HG03460 (cell line): ENCODE measurements at regions not wholly inside any gene's neighbourhood (a gene's known extent, or its start where the extent isn't known, plus 50 kb on each side); places are given as distances from the start of the nearest gene placed in this dataset.
"Not testable (repeated sequence)": the region's sequence is repeated elsewhere in the genome, so short reads cannot be mapped to it uniquely, and the experiment has no call there.

Experiments used
- ATAC-seq: cut with Tn5 transposase; IDR thresholded peaks from one replicate; pipeline ENCODE4 v1.9.1; 2021; ENCODE audit not compliant: unreplicated experiment

DNA sequence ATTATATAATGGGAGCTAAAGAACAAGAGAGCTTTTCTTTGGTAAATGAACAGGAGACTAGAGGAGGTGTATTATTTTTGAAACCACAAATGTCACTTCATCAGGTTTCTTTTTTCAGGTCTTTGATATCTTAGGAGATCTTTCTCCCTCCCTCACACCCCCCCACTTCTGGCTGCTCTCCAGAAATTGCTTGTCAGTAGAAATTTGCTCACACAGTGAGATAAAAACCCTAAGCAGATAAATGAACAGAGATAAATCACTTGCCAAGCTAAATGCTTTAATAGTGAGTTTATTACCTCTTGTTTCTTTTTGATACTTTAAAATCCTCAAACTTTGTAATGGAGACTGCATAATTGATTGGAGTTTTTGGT, 421.2 kb upstream of the TENM3 start:
- ATAC-seq, result no peak

DNA sequence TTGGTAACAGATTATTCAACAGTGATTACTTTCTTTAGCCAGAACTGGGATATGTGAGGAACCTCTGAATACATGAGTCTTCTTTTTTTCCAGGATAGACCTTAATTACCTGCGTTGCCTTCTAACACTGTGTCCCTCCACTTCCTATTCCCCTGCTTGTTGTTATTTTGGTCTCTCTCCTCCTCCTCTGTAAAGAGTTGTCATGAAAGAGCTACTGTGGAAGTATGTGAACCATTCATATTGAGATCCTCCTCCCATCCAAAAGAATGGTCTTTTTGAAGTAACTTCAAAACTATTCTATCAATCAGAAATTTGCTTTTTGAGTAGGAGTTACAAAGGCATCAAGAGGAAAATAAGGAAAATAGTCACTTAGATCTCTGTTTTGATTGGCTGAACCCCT, 420.0 kb upstream of the TENM3 start:
- no peak for ATAC-seq

DNA sequence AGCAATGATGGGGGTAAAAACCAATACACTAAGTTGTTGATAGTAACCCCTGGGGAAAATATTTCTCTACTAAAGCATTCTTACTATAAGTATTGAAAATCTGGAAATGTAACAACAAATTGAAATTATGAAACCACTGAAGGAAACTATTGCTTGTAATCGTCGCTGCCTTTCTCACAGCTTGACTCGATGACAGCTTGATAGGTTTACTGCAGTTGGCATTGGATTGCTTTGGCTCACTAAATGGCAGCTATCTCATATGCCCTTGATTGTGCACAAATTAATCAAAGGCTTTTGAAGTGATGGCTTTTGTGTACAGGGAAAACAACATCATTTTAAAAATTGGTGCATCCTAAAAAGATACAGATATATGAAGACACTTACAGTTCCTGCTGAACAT, 419.6 kb upstream of the TENM3 start:
- no peak for ATAC-seq

DNA sequence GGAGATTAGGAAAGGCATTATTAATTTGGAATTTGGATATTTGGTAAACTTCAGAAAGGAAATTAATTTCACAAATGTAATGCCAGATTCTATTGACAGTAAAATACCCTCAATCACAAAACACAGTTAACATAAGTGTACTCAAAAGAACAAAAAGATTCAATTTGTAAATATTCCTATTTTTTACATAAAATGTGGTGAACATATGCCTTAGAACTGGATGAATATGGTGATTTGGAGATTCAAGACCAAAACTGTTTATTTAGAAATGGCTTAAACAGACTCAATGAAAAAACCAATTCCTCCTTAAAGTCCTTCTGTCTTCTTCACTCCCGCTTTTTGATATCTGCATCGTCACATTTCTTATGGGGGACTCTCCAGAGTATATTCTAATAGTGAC, 417.6 kb upstream of the TENM3 start:
- ATAC-seq, result no peak

DNA sequence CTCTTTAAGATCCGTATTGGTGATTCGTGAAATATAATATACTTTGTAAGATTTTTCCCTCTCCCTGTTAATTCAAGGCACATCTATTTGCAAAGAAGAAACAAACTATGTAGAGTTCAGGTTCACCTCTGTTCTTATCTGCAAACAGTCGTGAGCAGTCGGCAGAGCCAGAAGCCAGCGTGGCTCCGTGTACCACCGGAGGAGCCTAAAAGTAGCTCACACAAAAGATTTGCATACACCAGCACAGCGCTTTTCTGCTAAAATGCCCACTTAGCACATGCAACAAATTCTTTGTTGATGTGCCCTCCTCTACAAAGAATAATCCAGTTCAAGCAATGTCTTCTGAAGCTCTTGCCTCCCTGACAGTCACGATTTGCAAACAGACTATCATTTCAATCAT, 416.0 kb upstream of the TENM3 start:
- no peak for ATAC-seq

DNA sequence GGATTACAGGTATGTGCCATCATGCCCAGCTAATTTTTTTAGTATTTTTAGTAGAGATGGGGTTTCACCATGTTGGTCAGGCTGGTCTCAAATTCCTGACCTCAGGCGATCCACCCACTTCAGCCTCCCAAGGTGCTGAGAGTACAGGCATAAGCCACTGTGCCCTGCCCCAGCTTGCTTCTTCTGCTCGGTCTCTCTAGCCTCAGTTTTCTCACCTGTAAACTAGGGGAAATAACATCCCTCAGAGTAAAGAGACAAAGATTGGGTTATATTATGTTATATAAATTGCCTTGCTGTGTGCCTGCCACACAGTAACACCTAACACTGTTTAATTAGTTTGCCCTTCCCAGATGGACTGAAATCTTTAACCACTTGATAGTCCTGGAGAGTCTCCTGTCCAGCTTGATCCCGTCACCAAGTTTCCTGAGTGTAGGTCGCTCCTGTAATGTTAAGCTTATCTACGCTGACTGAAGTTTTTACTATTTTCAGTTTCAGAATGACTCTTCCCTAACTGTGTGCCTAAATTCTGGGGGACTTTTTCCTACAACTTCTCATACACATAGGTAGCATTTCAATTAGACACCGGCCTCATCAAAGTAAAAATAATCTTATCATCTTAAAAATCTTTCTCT, 412.7 kb upstream of the TENM3 start:
- ATAC-seq, result peak; percentile 63

DNA sequence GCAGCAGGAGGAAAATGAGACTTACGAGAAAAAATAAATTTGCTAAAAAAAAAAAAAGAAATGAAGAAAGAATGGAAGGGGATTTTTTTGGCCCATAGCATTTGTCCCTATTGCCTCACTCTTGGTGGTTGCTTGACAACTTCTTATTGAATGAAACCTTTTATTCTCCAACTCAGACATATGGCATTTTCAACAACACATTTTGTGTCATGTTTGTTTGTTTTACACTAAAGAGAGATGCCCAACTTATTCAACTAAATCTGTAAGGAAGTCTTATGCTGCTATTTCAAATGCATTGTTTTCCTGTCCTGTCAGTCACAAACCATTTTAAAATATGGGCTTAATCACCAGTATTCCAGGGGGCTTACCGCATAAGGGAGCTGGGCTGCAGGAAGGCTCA, 409.1 kb upstream of the TENM3 start:
- ATAC-seq, result no peak

DNA sequence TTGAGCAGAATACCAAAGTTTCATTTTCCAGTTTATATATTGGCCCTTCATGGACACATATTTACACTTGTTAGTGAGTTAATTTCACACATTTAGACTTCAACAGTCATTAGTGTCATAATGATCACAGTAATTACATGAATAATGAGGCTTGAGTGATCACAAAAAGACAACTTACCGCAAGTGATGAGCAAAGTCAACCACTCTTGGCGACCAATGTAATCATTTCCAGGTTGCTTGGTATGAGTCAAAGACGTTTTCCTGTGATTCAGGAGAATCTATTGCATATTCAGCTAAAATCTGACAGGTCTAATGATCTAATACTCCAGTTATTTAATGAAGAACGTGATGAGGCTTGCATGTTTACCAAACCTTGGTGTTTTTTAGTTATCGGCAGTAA, 407.9 kb upstream of the TENM3 start:
- ATAC-seq, result no peak

DNA sequence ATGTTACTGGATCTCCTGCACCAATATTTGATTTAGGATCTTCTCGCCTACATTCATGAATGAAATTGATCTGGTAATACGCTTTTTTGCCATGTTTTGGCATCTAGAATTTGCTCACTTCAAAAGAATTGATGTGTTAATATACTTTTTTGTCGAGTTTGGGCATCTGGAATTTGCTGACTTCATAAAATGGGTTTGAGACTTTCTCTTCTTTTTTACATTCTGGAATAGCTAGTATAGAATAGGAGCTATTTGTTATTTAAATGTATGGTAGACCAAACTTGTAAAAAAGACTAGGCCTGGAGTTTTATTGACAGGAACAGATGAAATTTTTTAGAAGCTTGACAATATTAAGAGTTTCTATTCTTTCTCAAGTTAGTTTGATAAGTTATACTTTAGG, 404.9 kb upstream of the TENM3 start:
- ATAC-seq, result no peak

DNA sequence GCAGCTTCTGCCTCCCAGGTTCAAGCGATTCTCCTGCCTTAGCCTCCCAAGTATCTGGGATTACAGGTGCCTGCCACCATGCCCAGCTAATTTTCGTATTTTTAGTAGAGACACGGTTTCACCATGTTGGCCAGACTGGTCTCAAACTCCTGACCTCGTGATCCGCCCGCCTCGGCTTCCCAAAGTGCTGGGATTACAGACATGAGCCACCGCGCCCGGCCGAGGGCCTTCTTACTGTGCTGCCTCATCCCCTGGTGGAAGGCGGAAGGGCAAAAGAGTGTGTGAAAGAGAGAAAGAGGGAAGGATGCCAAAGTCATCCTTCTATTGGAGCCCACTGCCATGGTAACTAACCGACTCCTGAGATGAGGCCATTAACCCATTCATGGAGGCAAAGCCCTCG, 399.4 kb upstream of the TENM3 start:
- ATAC-seq, result not testable (repeated sequence)

DNA sequence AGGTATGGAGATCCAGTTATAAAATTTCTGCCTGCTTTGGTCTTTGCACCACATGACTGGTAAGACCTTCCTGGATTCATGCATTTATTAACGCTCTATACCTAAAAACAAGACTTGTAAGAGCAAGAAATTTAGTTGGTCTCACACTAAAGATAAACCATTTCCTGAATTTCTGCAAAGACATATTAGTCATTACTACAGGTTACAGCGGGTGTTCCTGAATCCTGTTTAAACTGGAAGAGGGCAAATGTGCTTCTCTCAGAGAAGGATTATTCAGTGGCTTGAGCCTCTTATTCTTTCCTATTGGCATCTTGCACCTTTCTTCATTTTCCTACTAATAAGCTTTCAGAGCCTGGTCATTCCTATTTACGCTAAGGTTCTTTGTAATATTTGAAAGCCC, 397.6 kb upstream of the TENM3 start:
- no peak for ATAC-seq

DNA sequence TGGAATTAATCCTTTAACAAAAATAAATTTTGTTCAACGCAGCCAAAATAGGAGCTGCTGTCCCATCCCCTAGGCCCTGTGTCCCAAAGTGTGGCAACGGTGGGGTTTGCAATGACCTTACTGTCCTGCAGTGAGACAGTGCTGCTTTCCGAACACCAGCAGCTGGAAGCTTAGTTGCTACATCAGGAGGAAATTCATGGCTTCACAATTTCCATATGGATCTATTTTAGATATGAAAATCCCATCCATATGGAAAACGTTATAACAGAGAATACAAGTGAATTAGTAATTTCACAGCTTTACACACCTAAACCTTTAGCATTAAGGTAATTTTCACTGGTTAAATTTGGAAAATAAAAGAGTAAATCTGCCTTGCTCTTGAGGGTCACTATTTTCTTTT, 396.3 kb upstream of the TENM3 start:
- no peak for ATAC-seq

DNA sequence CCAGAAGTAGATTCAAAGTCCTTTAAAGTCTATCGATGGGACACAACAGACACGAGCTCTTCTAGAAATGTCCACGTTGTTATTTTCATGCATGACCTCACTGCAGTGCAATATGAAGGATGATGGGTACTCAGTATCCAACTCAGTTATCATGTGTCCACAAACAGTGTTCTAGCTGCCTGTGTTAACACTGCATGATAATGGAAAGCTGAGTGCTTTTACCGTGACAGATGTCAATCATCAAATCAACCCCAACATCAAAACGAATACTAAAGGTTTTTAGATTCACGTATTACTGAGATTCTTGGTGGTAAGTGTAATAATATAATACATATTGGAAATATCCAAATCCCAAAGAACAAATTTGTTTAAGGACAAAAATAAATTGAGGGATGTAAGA, 394.8 kb upstream of the TENM3 start:
- no peak for ATAC-seq

DNA sequence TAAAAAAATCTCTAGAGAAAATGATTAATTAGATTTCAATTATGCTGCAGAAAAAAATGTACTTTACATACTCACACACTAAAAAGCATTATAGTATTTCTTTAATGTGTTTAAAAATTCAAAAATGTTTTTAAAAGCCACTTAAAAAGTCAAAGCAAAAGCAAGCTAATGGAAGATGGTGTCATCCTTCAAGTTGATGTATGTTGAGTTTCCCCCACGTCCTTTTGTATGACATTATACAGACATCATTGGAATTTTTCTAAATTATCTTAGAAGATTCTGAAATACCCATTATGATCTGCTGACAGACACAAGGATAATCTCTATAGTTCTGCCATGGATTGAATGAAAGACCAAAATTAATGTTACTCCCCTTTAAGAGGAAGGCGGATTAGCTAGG, 393.7 kb upstream of the TENM3 start:
- no peak for ATAC-seq

DNA sequence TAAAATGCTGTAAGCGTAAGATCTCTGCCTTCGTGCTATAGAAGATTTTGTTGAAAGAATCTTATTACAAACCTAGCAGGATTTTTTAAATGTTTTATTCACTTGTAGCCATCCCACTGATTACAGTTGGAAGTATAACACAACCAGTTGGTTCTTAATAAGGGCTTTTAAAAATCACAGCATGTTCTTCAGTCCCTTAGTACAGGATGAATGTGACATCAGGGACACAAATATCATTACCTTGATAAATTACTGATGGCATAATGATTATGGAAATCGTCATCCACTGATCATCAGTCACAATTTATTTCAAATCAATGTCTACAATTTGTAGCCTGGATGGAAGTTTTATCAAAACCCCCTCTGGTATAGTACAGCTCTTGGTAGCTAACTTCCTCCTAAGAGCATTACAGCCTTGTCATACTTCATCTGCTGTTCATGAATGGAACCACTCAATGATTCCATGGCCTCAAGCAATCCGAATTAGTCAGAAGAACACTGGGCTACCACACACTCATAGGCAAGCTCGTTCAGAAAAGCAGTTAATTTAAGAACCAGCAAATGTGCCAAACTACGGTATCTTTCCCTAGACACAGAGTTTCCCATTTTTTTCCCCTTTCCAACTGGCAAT, 389.2 kb upstream of the TENM3 start:
- ATAC-seq, result no peak

DNA sequence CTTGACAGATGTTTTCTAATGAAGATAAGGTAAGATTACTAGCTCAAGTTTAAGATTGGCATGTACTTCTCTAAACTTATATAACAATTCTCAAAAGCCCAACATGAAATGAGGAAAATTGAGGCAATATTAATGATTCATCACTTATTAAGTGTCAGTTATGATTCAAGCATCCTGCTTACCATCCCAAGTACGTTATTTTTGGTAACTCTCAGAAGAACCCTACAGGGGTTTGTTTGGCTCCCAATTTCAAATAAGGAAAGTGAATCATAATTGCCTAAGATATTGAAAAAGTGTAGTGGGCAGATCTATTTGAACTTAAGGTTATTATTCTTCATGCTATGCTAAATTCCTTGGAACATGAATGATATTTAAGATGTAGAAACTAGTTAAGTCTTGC, 387.9 kb upstream of the TENM3 start:
- no peak for ATAC-seq

DNA sequence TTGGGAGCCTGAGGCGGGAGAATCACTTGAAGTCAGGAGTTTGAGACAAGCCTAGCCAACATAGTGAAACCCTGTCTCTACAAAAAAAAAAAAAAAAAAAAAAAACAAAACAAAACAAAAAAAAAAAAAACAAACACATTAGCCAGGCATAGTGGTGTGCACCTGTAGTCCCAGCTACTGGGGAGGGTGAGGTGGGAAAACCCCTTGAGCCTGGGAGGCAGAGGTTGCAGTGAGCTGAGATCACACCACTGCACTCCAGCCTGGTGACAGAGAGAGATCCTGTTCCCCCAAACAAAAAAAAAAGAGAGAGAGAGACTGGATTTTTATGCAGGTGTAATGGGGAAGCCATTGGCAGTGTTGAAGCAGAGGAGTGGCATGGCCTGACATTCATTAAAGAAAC, 385.7 kb upstream of the TENM3 start:
- not testable (repeated sequence) for ATAC-seq

DNA sequence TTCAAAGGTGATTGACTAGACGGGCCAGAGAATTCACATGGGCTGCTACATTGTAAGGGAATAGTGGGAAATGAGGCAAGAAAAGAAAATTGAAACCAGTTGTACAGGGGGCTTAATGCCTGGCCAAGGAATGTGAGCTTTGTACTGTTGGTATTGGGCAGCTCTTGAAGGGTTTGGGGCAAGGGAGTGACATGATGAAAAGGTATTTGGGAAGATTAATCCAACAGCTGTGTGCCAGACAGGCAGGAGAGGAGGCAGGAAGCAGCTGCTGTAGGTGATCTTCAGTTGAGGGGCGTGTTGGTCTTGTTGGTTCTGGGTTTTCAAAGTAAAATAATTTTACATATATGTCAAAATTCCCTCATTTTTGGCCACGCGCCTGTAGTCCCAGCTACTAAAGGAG, 384.5 kb upstream of the TENM3 start:
- no peak for ATAC-seq

DNA sequence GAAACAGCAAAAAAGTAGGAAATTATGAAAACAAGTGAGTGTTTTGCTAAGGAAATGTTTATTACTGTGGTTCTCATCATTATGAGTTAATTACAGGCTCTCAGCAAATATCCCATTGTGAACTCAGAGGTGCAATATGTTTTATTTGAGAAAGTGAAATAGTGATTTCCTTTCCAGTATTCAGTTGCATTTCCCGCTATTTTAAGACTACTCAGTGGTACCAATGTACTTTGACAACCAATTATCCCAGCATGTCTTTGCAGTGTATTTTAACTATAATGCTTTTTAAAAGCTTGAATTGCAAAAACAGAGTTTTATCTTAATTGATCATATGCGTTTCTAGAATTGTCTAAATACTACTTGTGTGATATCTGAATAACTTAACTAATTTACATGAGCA, 383.8 kb upstream of the TENM3 start:
- ATAC-seq, result no peak

DNA sequence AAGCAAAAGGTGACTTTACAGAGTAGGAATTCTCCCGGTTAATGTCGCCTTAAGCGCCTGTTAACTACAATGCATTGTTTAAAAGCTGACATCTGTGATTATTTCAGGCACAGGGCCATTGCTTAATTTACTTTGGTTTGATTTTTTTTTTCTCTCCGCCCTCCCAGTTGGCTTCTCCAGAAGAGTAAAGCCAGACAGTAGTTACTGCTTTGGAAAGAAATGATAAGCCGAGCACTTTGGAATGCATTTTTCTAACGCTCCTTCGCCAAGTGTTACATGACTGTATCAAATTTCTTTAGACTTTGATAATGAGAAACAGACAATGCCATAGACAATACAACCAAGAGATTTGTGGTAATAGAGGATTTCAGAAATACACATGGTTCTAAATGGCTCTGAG, 383.0 kb upstream of the TENM3 start:
- ATAC-seq, result no peak

DNA sequence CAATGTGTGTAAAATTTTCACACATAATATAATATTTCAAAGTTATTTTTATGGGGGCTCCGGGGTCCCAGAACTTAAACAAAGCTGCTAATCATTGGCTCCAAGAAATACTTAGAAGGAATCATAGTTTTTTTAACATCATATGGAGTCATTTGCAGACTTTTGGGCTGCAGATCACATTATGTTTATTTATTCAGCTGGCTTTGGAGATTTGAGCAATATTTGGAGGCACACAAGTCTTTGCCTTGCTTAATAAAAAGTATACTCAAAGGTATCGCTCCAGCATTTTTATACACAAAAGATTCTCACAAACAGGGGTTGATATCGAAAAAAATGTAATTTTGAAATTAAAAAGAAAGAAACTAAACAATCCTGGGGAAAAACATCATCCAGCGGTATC, 382.5 kb upstream of the TENM3 start:
- no peak for ATAC-seq

DNA sequence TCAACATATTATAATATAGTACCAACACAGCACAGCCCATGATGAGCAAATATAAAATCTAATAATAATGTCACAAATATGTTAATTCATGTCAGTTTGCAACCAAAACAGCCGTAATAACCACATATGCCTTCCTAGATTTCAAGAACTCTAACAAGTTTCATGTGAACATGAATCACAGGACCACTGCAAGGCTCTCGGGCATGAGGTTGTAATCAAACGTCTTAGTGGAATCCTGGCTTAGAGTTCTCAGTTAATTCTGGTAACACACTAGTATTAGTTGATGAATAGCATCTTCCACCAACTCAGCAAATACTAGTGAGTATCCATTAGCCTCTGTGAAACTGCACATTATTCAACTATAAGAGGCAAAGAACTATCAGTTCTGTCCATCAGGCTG, 379.3 kb upstream of the TENM3 start:
- no peak for ATAC-seq

DNA sequence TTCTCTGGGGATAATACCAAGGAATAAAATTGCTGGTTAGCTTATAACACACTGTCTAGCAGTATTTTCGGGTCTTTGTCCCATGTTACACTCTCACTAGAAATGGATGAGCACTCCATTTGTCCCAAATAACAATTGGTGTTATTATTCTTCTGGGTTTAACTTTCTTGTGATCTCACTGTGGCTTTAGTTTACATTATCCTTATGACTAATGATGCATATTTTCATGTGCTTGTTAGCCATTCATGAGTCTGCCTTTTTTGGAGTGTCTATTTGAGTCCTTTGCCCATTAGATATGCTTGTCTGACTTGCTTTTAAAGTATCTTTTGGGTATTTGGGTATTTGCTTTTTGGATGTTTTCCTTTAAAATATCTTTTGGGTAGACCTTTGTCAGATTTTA, 372.9 kb upstream of the TENM3 start:
- ATAC-seq, result no peak
